GM10248 (cell line): ENCODE measurements at regions not wholly inside any gene's neighbourhood (a gene's known extent, or its start where the extent isn't known, plus 50 kb on each side); places are given as distances from the start of the nearest gene placed in this dataset.

Experiments
- CTCF ChIA-PET: fragments of 300-600 bp; sonication (Branson Sonifier 250); formaldehyde crosslinking; extraction: SDS; loops from one replicate; lab custom pipeline; 2021; ENCODE audit warnings: antibody characterized with exemption; lab: Yijun Ruan, JAX
- POLR2A ChIA-PET: fragments of 350-650 bp; sonication (Branson Sonifier 250); formaldehyde crosslinking; extraction: SDS; loops from one replicate; lab custom pipeline; 2020; ENCODE audit warnings: antibody characterized with exemption; lab: Yijun Ruan, JAX
- DNase-seq: peaks from one replicate; pipeline ENCODE4 v3.0.0; 2012; ENCODE audit errors: extremely low spot score
- CTCF ChIP-seq: IDR thresholded peaks from 2 replicates; pipeline ENCODE4 v1.5.1; 2012; ENCODE audit warnings: mild to moderate bottlenecking, low read depth; ENCODE audit errors: extremely low read depth, missing control alignments, control extremely low read depth

DNA sequence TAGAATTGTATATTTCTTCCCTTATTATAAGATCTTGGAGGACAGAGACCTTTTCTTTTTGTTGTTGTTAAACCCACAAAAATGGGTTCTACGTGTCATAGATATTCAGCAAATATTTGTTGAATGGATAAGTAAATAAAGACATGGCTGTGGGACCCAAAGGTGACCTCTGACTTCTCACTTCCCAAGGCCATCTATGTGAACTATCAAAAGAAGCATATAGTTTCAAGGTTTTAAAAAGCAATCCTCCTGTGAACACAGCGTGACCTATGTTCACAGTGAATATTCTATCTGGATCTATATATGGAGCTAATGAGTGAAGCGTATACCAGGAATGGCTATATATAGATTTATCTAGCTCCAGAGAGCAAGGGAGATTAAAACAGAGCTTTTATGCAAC lies 312.8 kb upstream of the C11orf87 start:
- no peak for DNase-seq
- POLR2A ChIA-PET: no interaction called here
- CTCF ChIA-PET: interaction anchor here (1.5 to 2.3 kb wide), 2 partner anchors 10 to 19 kb away, joined by 3 to 7 read pairs; no protein-coding TSS in a partner anchor
- TF ChIP-seq CTCF: no peak

DNA sequence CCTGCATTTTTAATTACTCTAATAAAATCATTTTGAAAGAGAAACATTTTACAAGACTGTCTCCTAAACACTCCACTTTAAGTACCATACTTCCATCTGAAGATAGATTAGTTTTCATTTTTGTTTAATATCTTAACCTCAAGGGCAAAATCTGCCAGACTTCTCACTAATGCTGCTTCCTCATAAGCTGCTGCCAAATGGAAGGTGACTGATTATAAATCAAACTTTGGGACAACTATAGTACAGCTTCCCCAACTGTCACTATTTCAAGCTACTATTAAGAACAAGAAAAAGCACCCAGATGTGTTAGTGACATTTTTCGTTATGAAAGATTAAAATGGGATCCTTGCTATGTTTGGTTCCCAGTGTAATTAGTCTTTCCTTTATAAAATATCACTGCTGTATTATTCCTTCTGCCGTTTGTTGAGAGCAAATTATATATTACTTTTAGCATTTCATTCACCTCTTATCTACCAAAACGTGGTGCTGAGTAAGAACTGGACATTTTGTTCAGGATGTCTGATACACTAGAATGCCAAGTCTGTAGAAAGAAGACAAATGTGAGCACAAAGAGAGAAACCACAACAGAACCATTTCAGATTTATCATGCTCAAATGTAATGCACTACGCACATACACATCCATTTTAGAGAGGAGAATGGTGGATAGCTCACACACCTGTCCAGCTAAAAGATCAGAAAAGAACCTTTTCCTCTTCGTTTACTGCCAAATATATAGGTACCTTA lies 312.2 kb upstream of the C11orf87 start:
- ChIA-PET CTCF (interaction anchor here (1.5 kb wide), 1 partner anchor 11 kb away, joined by 3 read pairs; no protein-coding TSS in a partner anchor), POLR2A (no interaction called here)
- TF ChIP-seq CTCF: no peak
- DNase-seq: no peak

DNA sequence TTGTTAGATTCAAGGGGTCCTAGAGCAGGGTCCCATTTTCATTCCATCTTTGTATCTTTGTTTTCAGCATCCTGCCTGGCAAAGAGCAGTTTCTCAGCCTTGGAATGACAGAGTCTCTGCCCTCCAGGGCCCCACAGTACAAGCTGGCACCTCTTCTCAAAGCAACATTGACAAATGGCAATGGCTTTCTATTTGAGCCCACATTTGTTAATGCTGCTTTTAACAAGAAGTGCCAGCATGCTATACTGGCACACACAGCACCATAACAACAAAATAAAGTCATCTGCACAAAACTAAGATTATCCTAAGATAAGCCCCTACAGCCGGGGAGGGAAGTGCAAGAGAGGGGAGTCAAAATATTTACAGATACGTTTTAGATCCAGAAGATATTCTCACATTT lies 309.7 kb upstream of the C11orf87 start:
- no peak for DNase-seq
- ChIA-PET POLR2A (no interaction called here), CTCF (interaction anchor here (1.3 kb wide), 1 partner anchor 10 kb away, joined by 4 read pairs; no protein-coding TSS in a partner anchor)
- TF ChIP-seq CTCF: no peak

GRCh38 chr11:109112821-109113280 lies 309.1 kb upstream of the C11orf87 start:
- POLR2A ChIA-PET: no interaction called here
- DNase-seq: no peak
- CTCF ChIA-PET: interaction anchor here (1.3 kb wide), 1 partner anchor 9 kb away, joined by 4 read pairs; no protein-coding TSS in a partner anchor
- TF ChIP-seq CTCF: no peak

- no peak for TF ChIP-seq CTCF
- no peak for DNase-seq
- POLR2A ChIA-PET: no interaction called here
- CTCF ChIA-PET: interaction anchor here (1.0 kb wide), 1 partner anchor 11 kb away, joined by 3 read pairs; no protein-coding TSS in a partner anchor
Observed at GRCh38 chr11:109120341-109120740, 301.6 kb upstream of the C11orf87 start.

- no peak for TF ChIP-seq CTCF
- POLR2A ChIA-PET: no interaction called here
- CTCF ChIA-PET: interaction anchor here (1.3 to 2.0 kb wide), 3 partner anchors 9 to 13 kb away, joined by 3 to 6 read pairs (median 4); no protein-coding TSS in a partner anchor
- DNase-seq: no peak
Observed at GRCh38 chr11:109121173-109121932, 300.6 kb upstream of the C11orf87 start.
